OCI-LY7 (cell line): ENCODE measurements at regions not wholly inside any gene's neighbourhood (a gene's known extent, or its start where the extent isn't known, plus 50 kb on each side); places are given as distances from the start of the nearest gene placed in this dataset.

Source experiments
- EZH2phosphoT487 ChIP-seq: fragments of 200-600 bp; sonication (generic); IDR thresholded peaks from 2 replicates; pipeline ENCODE4 v1.6.1; 2018; ENCODE audit warnings: low read depth, borderline replicate concordance, mild to moderate bottlenecking, mixed run types, antibody characterized with exemption, low read length, moderate library complexity, mixed read lengths
- TF ChIP-seq, protein P1 (sequence below): fragments of 200-600 bp; sonication (generic); conservative IDR thresholded peaks from 2 replicates; pipeline ENCODE4 v1.5.1; 2014; ENCODE audit warnings: mild to moderate bottlenecking, antibody characterized with exemption, low read length, moderate library complexity, mixed read lengths

DNA sequence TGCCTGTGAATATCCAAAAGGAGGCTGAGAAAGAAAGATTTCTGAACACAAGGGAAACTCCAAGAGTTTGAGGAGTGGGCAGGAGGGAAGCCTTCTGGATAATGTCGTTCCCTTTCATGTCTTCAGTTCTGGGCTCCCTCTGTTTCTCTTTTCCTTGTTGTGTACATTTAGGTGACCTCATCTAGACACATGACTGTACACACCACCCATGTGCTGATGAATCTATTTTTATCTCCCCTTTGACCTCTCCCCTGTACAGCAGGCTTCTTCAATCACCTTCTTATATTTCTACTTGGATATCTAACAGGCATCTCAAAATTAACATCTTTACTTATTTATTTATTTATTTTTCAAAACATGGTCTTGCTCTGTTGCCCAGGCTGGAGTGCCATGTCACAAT lies 363.1 kb downstream of the GATA3 start:
- TF ChIP-seq, protein P1, sequence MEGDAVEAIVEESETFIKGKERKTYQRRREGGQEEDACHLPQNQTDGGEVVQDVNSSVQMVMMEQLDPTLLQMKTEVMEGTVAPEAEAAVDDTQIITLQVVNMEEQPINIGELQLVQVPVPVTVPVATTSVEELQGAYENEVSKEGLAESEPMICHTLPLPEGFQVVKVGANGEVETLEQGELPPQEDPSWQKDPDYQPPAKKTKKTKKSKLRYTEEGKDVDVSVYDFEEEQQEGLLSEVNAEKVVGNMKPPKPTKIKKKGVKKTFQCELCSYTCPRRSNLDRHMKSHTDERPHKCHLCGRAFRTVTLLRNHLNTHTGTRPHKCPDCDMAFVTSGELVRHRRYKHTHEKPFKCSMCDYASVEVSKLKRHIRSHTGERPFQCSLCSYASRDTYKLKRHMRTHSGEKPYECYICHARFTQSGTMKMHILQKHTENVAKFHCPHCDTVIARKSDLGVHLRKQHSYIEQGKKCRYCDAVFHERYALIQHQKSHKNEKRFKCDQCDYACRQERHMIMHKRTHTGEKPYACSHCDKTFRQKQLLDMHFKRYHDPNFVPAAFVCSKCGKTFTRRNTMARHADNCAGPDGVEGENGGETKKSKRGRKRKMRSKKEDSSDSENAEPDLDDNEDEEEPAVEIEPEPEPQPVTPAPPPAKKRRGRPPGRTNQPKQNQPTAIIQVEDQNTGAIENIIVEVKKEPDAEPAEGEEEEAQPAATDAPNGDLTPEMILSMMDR, result no peak
- no peak for TF ChIP-seq EZH2phosphoT487
